Uterus (tissue), 3 donors: ENCODE measurements at regions not wholly inside any gene's neighbourhood (a gene's known extent, or its start where the extent isn't known, plus 50 kb on each side); places are given as distances from the start of the nearest gene placed in this dataset.

ENCODE experiments used
- DNase-seq, 2 donors: peaks; one replicate each; pipeline ENCODE4 v3.0.0-alpha.2; 2019 to 2020
- H3K27ac ChIP-seq, 2 donors: fragments of 200-600 bp; sonication (generic); 1 replicate in 1 of 2; 2 replicates in 1 of 2; pipeline ENCODE4 v1.5.1; 2016 to 2018
- H3K27me3 ChIP-seq, 2 donors: fragments of 200-600 bp; sonication (generic); one replicate each; pipeline ENCODE4 v1.5.1; 2018 to 2019; ENCODE audit warnings: control low read depth in 1 of 2
- H3K36me3 ChIP-seq, 2 donors: fragments of 200-600 bp; sonication (generic); one replicate each; pipeline ENCODE4 v1.5.1; 2019; ENCODE audit warnings: control low read depth in 1 of 2
- H3K4me1 ChIP-seq, 2 donors: fragments of 200-600 bp; sonication (generic); one replicate each; pipeline ENCODE4 v1.5.1; 2018 to 2019; ENCODE audit warnings: control low read depth in 1 of 2
- H3K4me3 ChIP-seq, 2 donors: fragments of 200-600 bp; sonication (generic); 1 replicate in 1 of 2; 2 replicates in 1 of 2; pipeline ENCODE4 v1.5.1; 2018 to 2019; ENCODE audit warnings: mild to moderate bottlenecking in 1 of 2
- H3K9me3 ChIP-seq, 2 donors: fragments of 200-600 bp; sonication (generic); one replicate each; pipeline ENCODE4 v1.5.1; 2019; ENCODE audit warnings: control low read depth in 1 of 2
- POLR2A ChIP-seq, 2 donors: fragments of 450-650 bp; IDR thresholded peaks; one replicate each; pipeline ENCODE4 v1.6.1; 2016; ENCODE audit warnings: antibody characterized with exemption in 2 of 2, mild to moderate bottlenecking in 1 of 2, moderate library complexity in 1 of 2
- intact Hi-C: fragments of 100-400 bp; cut with DNase I; formaldehyde crosslinking; loops from one replicate; pipeline ENCODE4 v1.15.1; 2023; ENCODE audit warnings: low total_unique reads
- TF ChIP-seq, protein P1 (sequence below), 4 experiments: fragments of 200-600 bp in 2 of 4; fragments of 450-650 bp in 2 of 4; sonication (generic) in 2 of 4; IDR thresholded peaks; one replicate each; pipeline ENCODE4 v1.5.1; 2016 to 2019; ENCODE audit warnings: antibody characterized with exemption in 4 of 4, mild to moderate bottlenecking in 2 of 4, moderate library complexity in 1 of 4
- donor health status: DM: yes; HTN: yes; CAD: no.

DNA sequence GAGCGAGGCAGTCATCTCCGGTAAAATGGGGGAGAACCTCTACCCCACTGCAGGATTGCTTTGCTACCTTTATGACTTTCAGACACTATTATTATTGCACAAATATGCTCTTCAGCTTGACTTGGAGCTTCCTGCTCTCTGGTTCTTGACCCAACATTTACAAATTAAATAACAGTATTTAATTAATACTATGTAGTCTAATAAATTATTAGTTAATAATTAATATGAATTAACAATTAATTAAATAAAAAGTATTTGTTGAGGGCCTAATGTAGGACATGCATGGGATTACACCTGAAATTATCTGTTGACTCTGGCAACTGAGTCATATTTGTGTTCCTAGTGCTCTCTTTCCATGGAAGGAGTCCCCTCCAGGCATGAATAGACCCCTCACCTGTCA lies 359.9 kb downstream of the SIPA1L2 start:
- no peaks in the 10 kb centered on the region for H3K4me1 ChIP-seq
- H3K27ac ChIP-seq = no peak overlapping the region
- no peaks in the 10 kb centered on the region for H3K27me3 ChIP-seq
- H3K9me3 ChIP-seq = no peaks in the 10 kb centered on the region
- DNase-seq = no peak
- H3K4me3 ChIP-seq = no peak overlapping the region
- intact Hi-C loops = no loop called here
- H3K36me3 ChIP-seq = no peaks in the 10 kb centered on the region
- TF ChIP-seq, protein P1, sequence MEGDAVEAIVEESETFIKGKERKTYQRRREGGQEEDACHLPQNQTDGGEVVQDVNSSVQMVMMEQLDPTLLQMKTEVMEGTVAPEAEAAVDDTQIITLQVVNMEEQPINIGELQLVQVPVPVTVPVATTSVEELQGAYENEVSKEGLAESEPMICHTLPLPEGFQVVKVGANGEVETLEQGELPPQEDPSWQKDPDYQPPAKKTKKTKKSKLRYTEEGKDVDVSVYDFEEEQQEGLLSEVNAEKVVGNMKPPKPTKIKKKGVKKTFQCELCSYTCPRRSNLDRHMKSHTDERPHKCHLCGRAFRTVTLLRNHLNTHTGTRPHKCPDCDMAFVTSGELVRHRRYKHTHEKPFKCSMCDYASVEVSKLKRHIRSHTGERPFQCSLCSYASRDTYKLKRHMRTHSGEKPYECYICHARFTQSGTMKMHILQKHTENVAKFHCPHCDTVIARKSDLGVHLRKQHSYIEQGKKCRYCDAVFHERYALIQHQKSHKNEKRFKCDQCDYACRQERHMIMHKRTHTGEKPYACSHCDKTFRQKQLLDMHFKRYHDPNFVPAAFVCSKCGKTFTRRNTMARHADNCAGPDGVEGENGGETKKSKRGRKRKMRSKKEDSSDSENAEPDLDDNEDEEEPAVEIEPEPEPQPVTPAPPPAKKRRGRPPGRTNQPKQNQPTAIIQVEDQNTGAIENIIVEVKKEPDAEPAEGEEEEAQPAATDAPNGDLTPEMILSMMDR (IDR thresholded peaks at IDR 0.05) = no peak
- TF ChIP-seq POLR2A (IDR thresholded peaks at IDR 0.05) = no peak

DNA sequence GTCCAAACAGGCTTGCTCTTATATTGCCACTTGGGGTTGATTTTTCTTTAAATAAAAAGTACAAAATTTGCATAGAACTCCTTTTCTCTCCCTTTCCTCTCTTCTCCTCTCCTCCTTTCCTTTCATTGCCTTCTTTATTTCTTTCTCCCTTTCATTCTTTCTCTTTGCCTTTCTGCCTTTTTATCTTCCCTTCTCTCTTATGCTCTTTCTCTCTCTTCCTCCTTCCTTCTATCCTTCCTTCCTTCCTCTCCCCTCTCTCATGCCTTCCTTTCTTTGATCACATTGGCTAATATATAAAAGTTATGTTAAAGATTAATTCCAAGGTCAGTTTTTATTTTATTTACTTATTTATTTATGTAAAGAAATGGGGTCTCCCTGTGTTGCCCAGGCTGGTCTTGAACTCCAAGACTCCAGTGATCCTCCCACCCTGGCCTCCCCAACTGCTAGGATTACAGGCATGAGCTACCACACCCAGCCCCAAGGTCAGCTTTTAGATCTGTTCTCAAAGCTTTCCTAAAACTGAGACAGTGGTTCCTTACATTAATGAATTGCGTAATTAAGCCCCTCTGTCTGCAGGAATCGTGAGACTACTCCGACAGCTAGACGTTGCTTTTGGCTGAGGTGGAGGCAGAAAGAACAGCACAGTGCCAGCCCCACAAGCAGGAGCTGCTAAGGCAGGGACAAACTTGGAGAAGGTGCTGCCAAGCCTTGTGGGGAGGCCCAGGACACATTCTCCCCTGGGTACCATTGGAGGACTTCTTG lies 361.9 kb downstream of the SIPA1L2 start:
- no peaks in the 10 kb centered on the region for H3K27me3 ChIP-seq
- H3K27ac ChIP-seq = no peak overlapping the region
- intact Hi-C loops = no loop called here
- no peak for DNase-seq
- TF ChIP-seq, protein P1 (IDR thresholded peaks at IDR 0.05) = no peak
- no peak for TF ChIP-seq POLR2A (IDR thresholded peaks at IDR 0.05)
- no peaks in the 10 kb centered on the region for H3K36me3 ChIP-seq
- H3K9me3 ChIP-seq = no peaks in the 10 kb centered on the region
- no peaks in the 10 kb centered on the region for H3K4me1 ChIP-seq
- H3K4me3 ChIP-seq = no peak overlapping the region

DNA sequence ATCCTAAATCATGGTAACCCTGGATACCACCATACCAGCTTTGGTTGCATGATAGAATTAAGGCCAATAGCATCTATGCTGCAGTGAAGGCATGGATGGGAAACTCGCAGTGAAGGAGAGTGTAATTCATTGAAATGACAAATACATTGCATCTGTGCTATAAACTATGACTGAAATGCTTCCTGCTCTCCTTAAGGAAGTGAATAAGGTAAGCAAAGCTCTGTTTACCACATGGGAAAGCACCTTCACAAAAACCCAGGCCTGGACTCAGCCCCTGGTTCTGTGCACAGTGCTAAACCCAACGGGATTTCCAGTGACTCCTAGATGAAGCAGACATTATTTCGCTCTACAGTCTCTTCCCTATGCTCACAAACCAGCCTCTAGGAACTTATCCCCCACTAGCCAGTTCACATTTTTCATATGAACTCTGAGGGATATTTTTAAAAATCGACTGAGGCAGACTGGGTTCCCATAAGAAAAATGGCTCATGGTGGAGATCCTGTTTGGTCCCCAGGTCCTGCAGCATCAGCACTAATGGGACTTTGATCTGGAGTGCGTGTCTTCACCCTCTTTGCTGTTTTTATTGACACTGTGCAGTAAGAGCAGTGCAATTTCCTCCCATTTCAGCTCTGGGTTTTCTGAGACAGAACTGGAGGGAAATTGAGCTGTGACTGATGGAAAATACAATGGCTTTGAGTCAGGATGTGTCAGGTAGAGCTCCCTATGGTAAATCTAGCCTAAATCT lies 362.7 kb downstream of the SIPA1L2 start:
- intact Hi-C loops = no loop called here
- Histone ChIP-seq H3K27ac (no peak overlapping the region), H3K4me3 (no peak overlapping the region), H3K4me1 (no peaks in the 10 kb centered on the region), H3K36me3 (no peaks in the 10 kb centered on the region), H3K9me3 (no peaks in the 10 kb centered on the region), H3K27me3 (no peaks in the 10 kb centered on the region)
- no peak for DNase-seq
- no peak for TF ChIP-seq POLR2A (IDR thresholded peaks at IDR 0.05)
- TF ChIP-seq, protein P1 (IDR thresholded peaks at IDR 0.05) = no peak

DNA sequence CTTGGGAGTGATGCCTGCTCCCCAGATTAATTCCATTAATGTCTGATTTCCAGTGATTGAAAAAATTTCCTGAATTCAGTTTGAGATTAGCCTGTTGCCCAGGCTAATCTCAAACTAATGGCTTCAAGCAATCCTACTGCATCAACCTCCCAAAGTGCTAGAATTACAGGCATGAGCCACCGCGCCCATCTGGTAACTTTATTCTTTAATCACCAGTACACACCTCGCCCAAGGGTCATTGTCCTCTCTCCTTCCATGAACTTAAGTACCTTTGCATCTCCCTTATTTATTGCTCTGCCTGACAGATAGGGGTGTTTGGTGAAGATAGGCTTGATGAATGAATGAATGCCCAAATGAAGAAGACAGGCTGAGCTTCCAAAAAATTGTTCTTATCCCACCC lies 366.5 kb downstream of the SIPA1L2 start:
- H3K27ac ChIP-seq = no peak overlapping the region
- DNase-seq = no peak
- H3K27me3 ChIP-seq = no peaks in the 10 kb centered on the region
- TF ChIP-seq, protein P1 (IDR thresholded peaks at IDR 0.05) = no peak
- no peak for TF ChIP-seq POLR2A (IDR thresholded peaks at IDR 0.05)
- H3K36me3 ChIP-seq = no peaks in the 10 kb centered on the region
- intact Hi-C loops = no loop called here
- H3K4me1 ChIP-seq = no peaks in the 10 kb centered on the region
- H3K4me3 ChIP-seq = no peak overlapping the region
- no peaks in the 10 kb centered on the region for H3K9me3 ChIP-seq

DNA sequence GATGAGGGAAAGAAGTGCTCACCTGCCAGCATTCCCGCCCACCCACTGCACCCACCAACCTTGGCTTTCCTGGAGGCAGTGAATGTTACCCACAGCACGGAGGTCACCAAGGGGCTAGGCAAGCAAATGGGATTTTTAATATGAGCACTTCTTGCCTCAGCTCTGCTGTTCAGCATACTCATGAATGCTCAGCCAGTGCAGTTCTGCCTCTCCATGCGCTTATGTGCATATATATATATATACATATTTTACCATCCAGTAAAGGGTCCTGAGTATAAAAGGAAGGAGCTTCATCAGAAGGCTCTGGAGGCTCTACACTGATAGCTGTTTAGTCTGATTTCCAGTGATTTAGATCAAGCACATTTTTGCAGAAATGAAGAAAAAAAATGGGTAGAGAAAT lies 366.9 kb downstream of the SIPA1L2 start:
- no peak for TF ChIP-seq POLR2A (IDR thresholded peaks at IDR 0.05)
- TF ChIP-seq, protein P1 (IDR thresholded peaks at IDR 0.05) = no peak
- no peaks in the 10 kb centered on the region for H3K9me3 ChIP-seq
- DNase-seq = no peak
- intact Hi-C loops = no loop called here
- H3K36me3 ChIP-seq = no peaks in the 10 kb centered on the region
- no peaks in the 10 kb centered on the region for H3K4me1 ChIP-seq
- no peaks in the 10 kb centered on the region for H3K27me3 ChIP-seq
- H3K27ac ChIP-seq = no peak overlapping the region
- no peak overlapping the region for H3K4me3 ChIP-seq
